HG02610 (cell line): ENCODE measurements at regions not wholly inside any gene's neighbourhood (a gene's known extent, or its start where the extent isn't known, plus 50 kb on each side); places are given as distances from the start of the nearest gene placed in this dataset.

Experiments used
- ATAC-seq: cut with Tn5 transposase; IDR thresholded peaks from one replicate; pipeline ENCODE4 v1.9.1; 2021; ENCODE audit warnings: mild to moderate bottlenecking, moderate library complexity; ENCODE audit not compliant: unreplicated experiment

- ATAC-seq, result no peak
Observed at GRCh38 chr3:908839-909238, 184.0 kb upstream of the CNTN6 start.

GRCh38 chr3:912717-913116, 180.1 kb upstream of the CNTN6 start:
- peak; percentile 67 for ATAC-seq

GRCh38 chr3:923161-923910, 169.5 kb upstream of the CNTN6 start:
- no peak for ATAC-seq

GRCh38 chr3:930866-931265, 162.0 kb upstream of the CNTN6 start:
- ATAC-seq, result no peak

- ATAC-seq, result no peak
Observed at GRCh38 chr3:933326-933725, 159.5 kb upstream of the CNTN6 start.

- no peak for ATAC-seq
Observed at GRCh38 chr3:944786-945185, 148.0 kb upstream of the CNTN6 start.

- no peak for ATAC-seq
Observed at GRCh38 chr3:945738-946137, 147.1 kb upstream of the CNTN6 start.

GRCh38 chr3:952906-953305, 139.9 kb upstream of the CNTN6 start:
- ATAC-seq, result no peak

- ATAC-seq, result no peak
Observed at GRCh38 chr3:963255-963654, 129.6 kb upstream of the CNTN6 start.

GRCh38 chr3:963755-964154, 129.1 kb upstream of the CNTN6 start:
- no peak for ATAC-seq

- no peak for ATAC-seq
Observed at GRCh38 chr3:965826-966225, 127.0 kb upstream of the CNTN6 start.

GRCh38 chr3:966341-966740, 126.5 kb upstream of the CNTN6 start:
- no peak for ATAC-seq

- no peak for ATAC-seq
Observed at GRCh38 chr3:973340-973739, 119.5 kb upstream of the CNTN6 start.

GRCh38 chr3:976006-976405, 116.8 kb upstream of the CNTN6 start:
- no peak for ATAC-seq

- no peak for ATAC-seq
Observed at GRCh38 chr3:981156-981555, 111.7 kb upstream of the CNTN6 start.

- ATAC-seq, result no peak
Observed at GRCh38 chr3:988785-989184, 104.0 kb upstream of the CNTN6 start.

- no peak for ATAC-seq
Observed at GRCh38 chr3:992871-993270, 100.0 kb upstream of the CNTN6 start.

- ATAC-seq, result no peak
Observed at GRCh38 chr3:1002010-1002409, 90.8 kb upstream of the CNTN6 start.

GRCh38 chr3:1007866-1008265, 85.0 kb upstream of the CNTN6 start:
- ATAC-seq, result no peak

- no peak for ATAC-seq
Observed at GRCh38 chr3:1010228-1010627, 82.6 kb upstream of the CNTN6 start.

GRCh38 chr3:1015826-1016225, 77.0 kb upstream of the CNTN6 start:
- no peak for ATAC-seq

GRCh38 chr3:1017870-1018269, 75.0 kb upstream of the CNTN6 start:
- no peak for ATAC-seq

- ATAC-seq, result no peak
Observed at GRCh38 chr3:1019157-1019556, 73.7 kb upstream of the CNTN6 start.
